HG03060 (cell line): ENCODE measurements at regions not wholly inside any gene's neighbourhood (a gene's known extent, or its start where the extent isn't known, plus 50 kb on each side); places are given as distances from the start of the nearest gene placed in this dataset.
"Not testable (repeated sequence)": the region's sequence is repeated elsewhere in the genome, so short reads cannot be mapped to it uniquely, and the experiment has no call there.

Source experiments
- ATAC-seq: cut with Tn5 transposase; IDR thresholded peaks from one replicate; pipeline ENCODE4 v1.9.1; 2021; ENCODE audit warnings: low read depth, moderate number of reproducible peaks; ENCODE audit not compliant: unreplicated experiment

DNA sequence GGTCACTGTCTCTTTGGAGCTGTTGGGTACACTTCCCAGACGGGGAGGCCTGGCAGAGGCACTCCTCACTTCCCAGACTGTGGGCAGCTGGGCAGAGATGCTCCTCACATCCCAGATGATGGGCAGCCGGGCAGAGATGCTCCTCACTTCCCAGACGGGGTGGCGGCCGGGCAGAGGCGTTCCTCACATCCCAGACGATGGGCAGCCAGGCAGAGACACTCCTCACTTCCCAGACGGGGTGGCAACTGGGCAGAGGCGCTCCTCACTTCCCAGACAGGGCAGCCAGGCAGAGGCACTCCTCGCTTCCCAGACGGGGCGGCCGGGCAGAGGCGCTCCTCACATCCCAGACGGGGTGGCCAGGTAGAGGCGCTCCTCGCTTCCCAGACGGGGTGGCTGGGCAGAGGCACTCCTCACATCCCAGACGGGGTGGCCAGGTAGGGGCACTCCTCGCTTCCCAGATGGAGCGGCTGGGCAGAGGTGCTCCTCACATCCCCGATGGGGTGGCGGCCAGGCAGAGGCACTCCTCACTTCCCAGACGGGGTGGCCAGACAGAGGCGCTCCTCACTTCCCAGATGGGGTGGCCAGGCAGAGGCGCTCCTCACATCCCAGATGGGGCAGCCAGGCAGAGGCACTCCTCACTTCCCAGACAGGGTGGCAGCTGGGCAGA is 833.1 kb upstream of the RAG2 start:
- ATAC-seq: not testable (repeated sequence)

DNA sequence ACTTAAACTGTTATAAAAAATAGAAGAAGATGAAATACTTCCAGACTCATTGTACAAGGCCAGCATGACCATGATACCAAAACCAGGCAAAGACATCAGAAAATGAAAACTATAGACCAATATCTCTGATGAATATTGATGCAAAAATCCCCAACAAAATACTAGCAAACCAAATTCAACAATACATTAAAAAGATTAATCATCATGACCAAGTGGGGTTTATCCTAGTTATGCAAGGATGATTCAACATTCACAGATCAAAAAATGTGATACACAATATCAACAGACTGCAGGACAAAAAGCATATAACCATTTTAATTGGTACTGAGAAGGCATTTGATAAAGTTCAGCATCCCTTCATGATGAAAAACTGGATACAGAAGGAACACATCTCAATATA is 824.5 kb upstream of the RAG2 start:
- no peak for ATAC-seq

DNA sequence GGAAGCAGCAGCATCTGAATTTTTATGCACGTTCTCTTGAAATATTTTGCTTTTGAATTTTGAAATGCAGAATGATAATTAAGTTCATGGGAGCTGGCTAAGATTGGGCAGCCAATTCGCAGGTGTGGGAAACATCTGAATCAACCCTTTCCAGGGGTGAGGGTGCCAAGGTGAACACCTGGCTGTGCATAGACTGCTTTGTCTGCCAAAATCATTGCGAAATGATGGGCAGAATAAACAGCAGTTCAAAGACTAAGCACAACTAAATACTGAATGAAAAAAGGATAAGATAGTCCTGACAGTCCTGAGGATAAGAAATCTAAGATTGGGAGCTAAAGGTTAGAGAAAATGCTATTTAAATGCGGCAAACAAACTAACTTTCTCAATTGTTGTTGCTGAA is 813.3 kb upstream of the RAG2 start:
- ATAC-seq: no peak

DNA sequence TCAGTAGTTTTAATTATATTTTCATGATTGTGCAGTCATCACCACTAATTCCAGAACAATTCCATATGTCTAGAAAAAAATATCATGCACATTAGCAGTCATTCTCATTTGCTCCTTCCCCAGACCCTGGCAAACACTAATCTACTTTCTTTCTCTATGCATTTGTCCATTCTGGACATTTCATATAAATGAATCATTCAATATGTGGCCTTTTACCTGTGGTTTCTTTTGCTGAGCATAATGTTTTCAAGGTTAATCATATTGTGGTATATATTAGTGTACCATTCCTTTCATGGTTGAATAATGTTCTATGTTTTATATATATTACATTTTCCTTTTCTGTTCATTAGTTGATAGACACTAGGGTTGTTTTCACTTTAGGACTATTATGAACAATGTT is 811.1 kb upstream of the RAG2 start:
- no peak for ATAC-seq

DNA sequence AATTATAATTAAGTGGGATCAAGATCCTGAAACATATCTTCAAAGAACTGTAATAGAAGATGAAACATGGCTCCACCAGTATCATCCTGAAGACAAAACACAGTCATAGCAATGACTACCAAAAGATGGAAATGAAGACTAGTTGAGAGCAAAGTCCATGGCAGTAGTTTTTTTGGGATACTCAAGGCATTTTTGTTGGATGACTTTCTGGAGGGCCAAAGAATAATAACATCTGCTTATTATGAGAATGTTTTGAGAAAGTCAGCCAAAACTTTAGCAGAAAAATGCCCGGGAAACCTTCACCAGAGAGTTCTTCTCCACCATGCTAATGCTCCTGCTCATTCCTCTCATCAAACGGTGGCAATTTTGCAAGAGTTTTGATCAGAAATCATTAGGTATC is 809.4 kb upstream of the RAG2 start:
- ATAC-seq: no peak

DNA sequence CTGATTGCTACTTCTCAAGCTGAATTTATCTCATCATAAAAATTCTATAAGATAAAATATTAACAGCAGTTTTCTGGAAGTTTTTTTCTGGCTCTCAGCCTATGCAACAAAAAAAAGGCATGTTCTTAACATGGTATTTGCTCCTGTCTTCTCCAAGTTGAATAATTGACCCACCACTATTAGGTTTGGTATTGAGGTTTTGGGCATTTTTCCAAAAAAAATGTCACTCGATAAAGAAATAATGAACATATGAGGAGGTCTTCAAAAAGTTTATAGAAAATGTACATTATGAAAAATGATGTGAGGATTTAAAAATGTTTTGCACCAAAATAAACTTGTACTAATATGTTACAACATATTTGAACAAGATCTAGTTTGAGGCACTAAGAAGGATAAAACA is 808.6 kb upstream of the RAG2 start:
- no peak for ATAC-seq

DNA sequence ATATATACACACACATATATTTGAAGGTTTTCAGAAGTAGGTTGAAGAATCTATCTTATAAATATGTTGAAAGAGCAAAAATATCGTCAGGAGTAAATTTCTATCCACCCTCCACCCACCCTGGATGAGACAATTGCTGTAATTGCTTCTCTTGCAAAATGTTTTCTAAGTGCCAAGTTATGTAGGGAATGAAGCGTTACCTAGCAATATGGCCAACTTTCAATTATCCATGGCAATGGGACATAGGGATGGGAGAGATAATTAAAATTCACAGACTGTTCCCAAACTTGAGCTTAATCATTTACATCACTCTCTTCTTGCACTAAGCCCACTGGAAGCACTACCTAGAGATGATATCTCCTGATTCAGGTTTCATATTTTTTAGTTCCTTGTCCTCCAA is 806.2 kb upstream of the RAG2 start:
- ATAC-seq: no peak

DNA sequence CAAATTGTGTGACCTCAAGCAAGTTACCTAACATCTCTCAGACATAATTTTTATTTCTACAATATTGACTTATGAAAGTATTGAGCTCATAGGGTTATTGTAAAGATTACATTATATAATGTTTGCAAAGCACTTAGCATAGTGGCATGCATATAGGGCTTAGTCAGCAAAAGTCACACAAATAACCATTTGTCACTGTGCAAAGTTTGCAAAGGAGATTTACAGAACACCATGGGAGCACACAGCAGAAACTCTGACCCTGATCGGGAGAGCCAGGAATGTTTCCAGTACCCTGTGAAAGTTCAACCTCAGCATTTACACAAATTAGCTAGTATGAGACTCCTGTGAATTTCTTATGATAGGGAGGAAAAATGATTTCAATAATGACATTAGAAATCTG is 804.6 kb upstream of the RAG2 start:
- no peak for ATAC-seq

DNA sequence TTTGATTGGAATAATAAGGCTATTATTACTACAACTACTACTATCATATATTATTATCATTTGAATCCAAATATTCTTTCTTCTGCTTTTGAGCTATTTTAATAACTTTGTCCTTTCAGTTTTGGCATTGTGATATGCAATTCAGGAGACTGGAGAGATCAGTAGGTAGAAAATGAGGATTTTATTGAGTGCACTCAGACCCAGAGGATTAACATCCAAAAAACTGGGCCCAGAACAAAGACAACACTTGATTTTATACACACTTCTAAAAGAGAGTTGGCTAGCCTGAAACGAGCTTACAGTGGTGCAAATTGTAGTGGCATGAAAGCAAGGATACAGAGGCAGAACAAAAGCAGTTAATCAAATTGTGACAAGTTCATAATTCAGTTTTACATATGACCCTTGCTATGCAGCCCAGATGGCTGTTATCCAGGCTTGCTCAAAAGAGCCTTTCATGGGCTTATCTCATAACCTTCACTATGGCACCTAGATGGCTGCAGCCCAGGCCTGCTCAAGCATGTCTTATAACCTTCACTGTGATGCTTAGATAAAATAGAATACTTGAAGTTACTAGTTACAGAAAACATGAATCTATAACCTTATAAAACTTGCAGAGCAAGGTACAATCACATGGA is 796.3 kb upstream of the RAG2 start:
- ATAC-seq: no peak

DNA sequence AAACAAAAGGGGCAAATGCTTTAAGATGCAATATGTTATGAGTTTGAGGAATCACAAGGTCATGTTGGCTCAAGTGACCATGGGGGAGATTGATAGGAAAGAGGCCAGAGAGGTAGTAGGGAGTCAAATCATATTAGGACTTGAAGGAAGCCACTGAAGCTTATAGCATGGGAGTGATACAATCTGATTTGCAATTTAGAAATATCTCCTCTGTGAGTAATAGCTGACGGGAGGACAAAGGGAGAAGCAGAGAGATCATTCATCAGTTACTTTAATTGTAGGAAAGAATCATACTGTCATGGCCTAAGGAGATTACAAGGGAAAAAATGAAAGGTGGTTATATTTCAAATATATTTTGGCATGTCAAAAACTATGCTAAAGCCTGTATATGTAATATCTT is 793.6 kb upstream of the RAG2 start:
- ATAC-seq: no peak

DNA sequence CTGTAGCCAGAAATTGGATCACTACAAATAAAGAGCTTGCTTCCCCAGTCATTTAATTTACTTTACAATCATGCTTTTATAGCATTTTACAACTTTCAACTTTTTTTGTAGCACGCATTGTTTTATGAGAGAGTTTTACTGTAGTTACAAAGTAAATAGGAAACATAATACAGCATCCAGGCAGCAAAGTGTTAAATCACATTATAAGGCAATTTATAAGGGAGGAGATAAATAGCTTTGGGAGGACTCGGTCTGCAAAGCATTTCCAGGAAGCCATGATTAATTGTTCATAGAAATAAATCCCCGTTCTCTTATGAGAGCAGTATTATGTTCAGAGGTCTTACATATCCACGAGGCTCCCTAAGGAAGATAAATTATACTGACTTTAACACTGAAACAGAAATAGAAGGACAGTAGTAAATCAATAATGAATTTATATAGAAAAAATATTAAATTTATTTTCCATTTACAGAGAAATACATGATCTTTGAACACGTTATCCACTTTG is 792.6 kb upstream of the RAG2 start:
- ATAC-seq: no peak

DNA sequence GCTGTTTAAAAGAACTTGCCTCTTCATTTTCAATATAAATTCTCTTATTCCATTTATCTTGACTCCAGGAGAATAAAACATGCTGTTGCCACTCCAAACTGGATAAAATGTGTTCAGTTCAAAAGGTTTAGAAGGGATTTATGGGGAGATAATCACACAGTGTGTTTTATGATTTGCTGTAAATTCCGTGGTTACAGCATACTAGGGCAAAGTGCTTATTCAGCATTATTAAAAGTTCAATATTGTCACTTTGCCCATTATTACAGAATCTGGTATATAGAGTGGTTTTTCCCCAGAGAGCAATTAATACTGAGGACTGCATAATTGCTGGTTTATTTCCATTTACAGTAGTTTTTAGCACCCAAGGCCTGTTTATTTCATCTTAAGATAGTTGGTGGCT is 780.9 kb upstream of the RAG2 start:
- ATAC-seq: no peak

DNA sequence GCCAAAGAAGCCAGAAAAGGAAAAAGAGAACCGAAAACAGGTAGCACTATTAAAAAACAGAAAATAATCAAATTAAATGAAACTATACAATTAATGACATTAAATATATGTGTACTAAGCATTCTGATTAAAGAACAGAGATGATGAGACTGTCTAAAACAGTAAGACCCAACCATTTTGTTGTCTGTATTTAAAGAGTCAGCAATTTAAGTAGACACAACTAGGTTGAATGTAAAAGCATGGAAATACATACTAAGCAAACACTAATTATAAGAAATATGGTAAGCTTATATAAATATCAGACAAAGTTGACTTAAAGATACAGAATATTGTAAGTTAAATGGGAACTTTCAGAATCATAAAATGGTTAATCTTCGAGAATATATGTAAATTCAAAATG is 774.6 kb upstream of the RAG2 start:
- no peak for ATAC-seq

DNA sequence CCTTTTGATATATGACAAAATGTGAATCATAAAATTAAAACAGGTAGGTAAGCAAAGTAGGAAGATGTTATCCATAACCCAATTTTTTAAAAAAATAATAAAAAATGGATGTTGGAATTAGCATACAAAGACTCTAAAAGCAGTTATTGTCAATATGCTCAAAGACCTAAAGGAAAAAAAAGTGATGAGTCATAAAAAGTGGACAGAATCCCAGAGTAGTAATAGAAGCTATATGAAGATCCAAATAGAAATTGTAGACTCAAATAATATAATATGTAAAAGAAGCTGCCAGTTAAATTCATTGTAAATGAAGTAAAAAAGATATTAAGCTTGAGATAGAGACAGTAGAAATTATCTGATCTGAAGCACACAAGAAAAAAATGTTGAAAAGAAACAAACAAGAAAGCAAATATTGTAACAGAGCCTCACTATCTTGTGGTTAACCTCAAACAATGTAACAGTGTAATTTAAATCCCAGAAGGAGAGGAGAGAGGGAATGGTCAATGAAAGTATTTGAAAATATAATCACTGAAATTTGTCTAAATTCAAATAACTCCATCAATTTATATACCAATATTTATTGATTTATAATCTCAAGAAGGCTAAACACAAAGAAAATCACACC is 773.4 kb upstream of the RAG2 start:
- no peak for ATAC-seq

DNA sequence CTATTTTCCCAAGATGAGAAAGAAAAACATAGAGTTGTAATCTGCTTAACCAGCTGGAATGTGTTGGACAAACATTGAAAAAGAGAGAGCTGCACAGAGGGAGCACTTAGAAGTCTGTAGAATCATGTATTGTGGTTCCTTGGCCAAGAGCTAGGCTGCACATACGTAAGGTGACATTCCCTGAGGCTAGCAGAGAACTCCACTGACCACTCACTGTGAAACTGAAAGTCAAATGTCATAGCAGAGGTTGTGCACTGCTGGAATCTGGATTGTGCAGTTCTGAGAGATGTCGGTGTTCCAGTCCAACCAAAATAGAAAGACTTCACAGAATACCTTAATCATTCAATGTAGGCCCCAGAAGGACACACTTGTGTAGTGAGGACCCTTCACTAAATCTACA is 772.8 kb upstream of the RAG2 start:
- no peak for ATAC-seq

DNA sequence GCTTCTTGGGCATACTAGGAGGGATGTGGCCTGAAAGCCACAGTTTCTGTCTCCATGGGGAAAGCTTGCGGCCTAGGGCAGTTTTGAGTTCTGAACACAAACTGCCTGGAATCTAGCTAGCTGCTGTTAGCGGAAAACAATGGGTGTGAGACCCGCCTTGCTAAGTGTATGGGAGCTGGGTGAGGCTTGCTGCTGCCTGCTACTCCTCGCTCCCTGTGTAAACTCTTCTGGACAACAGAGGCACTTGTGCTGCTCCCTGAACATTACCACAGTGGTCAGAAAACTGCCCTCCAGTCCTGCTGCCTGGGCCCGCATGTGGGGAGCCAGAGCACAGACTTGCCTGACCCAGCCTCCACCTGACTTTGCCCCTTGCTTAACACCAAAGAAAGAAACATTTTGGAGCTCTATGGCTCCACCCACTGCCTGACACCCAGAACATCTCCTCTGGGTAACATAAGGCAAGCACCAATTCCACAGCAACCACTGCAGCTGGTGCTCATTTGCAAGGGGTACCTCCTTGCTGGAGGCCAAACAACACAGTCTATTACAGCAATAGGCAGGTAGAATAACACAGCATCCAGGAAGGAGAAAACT is 766.3 kb upstream of the RAG2 start:
- ATAC-seq: no peak

DNA sequence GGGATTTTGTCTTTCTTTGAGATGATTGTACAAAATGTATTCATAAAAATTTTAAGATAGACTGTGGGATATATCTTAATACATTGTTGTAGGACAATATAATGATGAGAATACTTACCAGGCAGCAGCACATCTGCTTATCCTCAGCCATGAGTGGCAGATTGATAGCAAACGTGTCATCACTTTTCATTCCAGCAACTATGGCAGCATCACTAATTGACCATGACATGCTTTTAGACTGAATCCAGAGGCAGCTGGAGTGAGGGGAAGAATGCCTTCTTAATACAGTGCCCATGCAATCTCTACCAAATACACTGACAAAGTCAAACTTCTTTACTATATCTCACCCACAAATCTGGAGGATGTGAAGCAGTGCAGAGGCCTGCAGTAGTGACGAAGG is 755.2 kb upstream of the RAG2 start:
- no peak for ATAC-seq

DNA sequence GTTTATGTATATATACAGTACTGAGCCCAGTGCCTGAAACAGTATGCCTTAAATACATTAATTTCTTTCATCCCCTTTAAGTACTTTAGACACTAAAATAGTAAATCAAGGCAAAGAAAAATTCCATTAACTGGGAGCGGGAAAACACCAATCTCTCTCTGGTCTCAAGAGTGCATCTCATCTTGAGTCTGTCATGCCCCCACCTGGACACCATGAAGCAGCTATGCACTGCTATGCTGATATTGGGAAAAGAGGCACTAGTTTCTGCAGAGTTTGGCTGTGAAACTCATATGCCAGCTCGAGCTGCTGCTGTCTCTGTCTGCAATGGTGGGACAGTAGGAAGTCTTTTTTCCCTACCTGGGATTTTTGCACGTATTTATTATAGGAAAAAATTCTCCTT is 754.4 kb upstream of the RAG2 start:
- ATAC-seq: no peak

DNA sequence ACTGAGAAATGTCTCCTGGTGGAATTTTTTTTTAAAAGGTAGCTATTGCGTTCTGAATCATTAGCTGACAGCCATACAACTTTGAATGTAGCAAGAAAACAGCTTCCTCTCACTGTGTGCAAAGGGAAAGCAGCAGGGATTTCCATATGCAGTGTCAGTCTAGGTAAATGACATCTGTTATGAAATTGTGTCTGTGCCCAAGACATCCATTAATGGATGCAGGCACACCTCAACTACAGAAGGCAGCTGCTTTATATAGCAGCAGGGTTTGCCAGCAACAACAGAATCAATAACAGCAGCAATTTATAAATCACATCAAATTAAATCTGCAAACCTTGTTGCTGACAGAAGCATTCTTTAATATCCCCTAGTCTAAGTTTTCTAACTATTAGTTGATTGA is 745.3 kb upstream of the RAG2 start:
- no peak for ATAC-seq

DNA sequence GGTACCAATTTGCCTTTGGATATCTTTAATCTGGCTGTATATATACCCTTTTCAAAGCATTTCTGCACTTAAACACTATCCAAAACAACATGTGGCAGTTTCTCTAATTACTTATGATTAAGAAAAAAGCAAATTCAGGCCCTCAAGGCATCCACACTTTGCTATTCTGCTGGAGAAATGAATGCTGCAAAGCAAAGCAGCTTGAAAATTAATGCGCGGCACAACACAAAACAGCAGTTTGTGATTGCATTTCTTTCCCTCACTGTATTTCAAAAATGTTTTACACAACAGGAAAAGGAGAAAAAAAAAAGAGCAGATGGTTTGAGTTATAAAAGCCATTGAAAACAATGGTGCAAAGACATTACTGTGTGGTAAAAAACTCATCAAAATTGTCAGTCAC is 738.4 kb upstream of the RAG2 start:
- ATAC-seq: no peak

DNA sequence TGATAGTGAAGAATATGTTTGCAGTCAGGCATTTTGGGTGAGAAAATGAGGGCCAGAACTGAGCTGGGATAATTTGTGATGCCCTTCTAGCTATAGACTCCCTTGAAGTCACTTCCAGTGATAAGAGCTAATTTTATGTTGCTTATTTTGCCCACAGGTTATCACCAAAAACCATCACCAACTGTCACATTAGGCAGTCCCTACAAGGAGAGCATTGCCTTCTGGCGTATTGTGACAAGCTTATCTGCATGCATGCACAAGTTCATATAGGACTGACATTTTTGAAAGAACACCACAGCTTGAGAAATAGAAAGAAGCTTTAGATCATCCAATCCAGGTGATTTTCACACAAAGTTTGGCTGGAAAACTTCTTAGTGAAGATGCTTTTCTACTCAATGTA is 735.3 kb upstream of the RAG2 start:
- ATAC-seq: no peak

DNA sequence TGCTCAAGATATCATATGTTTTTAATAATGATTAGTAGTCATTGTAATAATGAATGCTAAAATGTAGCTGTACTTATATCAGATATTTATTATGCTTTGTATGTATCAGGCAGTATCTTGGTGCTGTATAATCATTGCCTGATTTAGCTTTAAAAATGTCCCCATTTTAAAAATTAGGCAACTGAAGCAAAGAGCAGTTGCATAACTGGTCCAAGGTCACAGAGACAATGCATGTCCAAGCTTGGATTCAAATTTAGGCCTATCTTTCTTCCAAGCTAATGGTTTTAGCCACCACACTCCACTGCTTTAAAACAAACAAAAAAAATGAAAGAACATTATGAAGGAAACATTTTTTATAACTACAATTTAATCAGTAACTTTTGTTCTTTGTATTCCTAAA is 725.8 kb upstream of the RAG2 start:
- ATAC-seq: no peak
